ENCODE measurements at regions not wholly inside any gene's neighbourhood (a gene's known extent, or its start where the extent isn't known, plus 50 kb on each side); places are given as distances from the start of the nearest gene placed in this dataset.

- H3K36me3 Mint-ChIP-seq = peaks cover 19% of the 10 kb centered on the region
- DNase-seq (ENCODE audit: low spot score) (no peak), ATAC-seq (no peak)
- no peaks in the 10 kb centered on the region for H3K27me3 Mint-ChIP-seq (ENCODE audit: low read depth)
- ChIA-PET CTCF (no interaction called here), POLR2A (no interaction called here)
- no peaks in the 10 kb centered on the region for H3K4me1 Mint-ChIP-seq
- H3K4me3 Mint-ChIP-seq = no peak overlapping the region
- H3K9me3 Mint-ChIP-seq = peaks cover 38% of the 10 kb centered on the region
- H3K27ac Mint-ChIP-seq = no peak overlapping the region
- no peak for TF ChIP-seq CBFB (CRISPR knock-in tag; IDR thresholded peaks at IDR 0.05; ENCODE audit: low read depth)
- no peak for TF ChIP-seq AFF4 (CRISPR knock-in tag; IDR thresholded peaks at IDR 0.05; ENCODE audit: borderline replicate concordance)
- no peak for TF ChIP-seq ZNF281 (CRISPR knock-in tag; IDR thresholded peaks at IDR 0.05)
- no peak for TF ChIP-seq NR3C1 (CRISPR knock-in tag; conservative IDR thresholded peaks at IDR 0.05; ENCODE audit: low read depth)
- no peak for TF ChIP-seq ZNF512 (CRISPR knock-in tag; IDR thresholded peaks at IDR 0.05; ENCODE audit: borderline replicate concordance)
- TF ChIP-seq ARID4B (CRISPR knock-in tag; IDR thresholded peaks at IDR 0.05; ENCODE audit: borderline replicate concordance) = no peak
- no peak for TF ChIP-seq ZNF416 (CRISPR knock-in tag; IDR thresholded peaks at IDR 0.05)
- no peak for TF ChIP-seq MXD4 (CRISPR knock-in tag; IDR thresholded peaks at IDR 0.05; ENCODE audit: borderline replicate concordance)
- no peak for TF ChIP-seq CREB1 (CRISPR knock-in tag; IDR thresholded peaks at IDR 0.05)
- TF ChIP-seq USF2 (CRISPR knock-in tag; IDR thresholded peaks at IDR 0.05) = no peak
- TF ChIP-seq ELF4 (CRISPR knock-in tag; IDR thresholded peaks at IDR 0.05; ENCODE audit: low read depth) = no peak
- no peak for TF ChIP-seq MAX (CRISPR knock-in tag; IDR thresholded peaks at IDR 0.05)
- TF ChIP-seq FOXP4 (CRISPR knock-in tag; IDR thresholded peaks at IDR 0.05) = no peak
- no peak for TF ChIP-seq FOXP1 (CRISPR knock-in tag; IDR thresholded peaks at IDR 0.05; ENCODE audit: borderline replicate concordance)
- TF ChIP-seq HMGA2 (CRISPR knock-in tag; IDR thresholded peaks at IDR 0.05) = no peak
- no peak for TF ChIP-seq ETV6 (CRISPR knock-in tag; IDR thresholded peaks at IDR 0.05)
- TF ChIP-seq GABPB1 (CRISPR knock-in tag; IDR thresholded peaks at IDR 0.05) = no peak
- TF ChIP-seq NFYB (CRISPR knock-in tag; conservative IDR thresholded peaks at IDR 0.05; ENCODE audit: low read depth) = no peak
- TF ChIP-seq SOX15 (CRISPR knock-in tag; IDR thresholded peaks at IDR 0.05) = no peak
- TF ChIP-seq MLX (CRISPR knock-in tag; IDR thresholded peaks at IDR 0.05) = no peak
Measured at GRCh38 chr2:22420076-22420475, 964.9 kb upstream of the KLHL29 start.

All from WTC11 (cell line).